ENCODE measurements at regions not wholly inside any gene's neighbourhood (a gene's known extent, or its start where the extent isn't known, plus 50 kb on each side); places are given as distances from the start of the nearest gene placed in this dataset.
"Not testable (repeated sequence)": the region's sequence is repeated elsewhere in the genome, so short reads cannot be mapped to it uniquely, and the experiment has no call there.

- Histone ChIP-seq H3K4me1 (ENCODE audit: control insufficient read depth in 1 of 2, low read depth in 2 of 2) (no peaks in the 10 kb centered on the region), H3K36me3 (no peaks in the 10 kb centered on the region), H3K9me3 (no peaks in the 10 kb centered on the region), H3K4me3 (no peak overlapping the region), H3K27ac (no peak overlapping the region), H3K27me3 (replicated peaks; ENCODE audit: insufficient read depth) (no peaks in the 10 kb centered on the region)
- DNase-seq (ENCODE audit: low spot score) (no peak), ATAC-seq (ENCODE audit: insufficient number of reproducible peaks, low FRiP score, low read depth) (no peak)
- no peak for TF ChIP-seq CTCF (IDR thresholded peaks at IDR 0.05)
Measured at GRCh38 chr2:2901384-2902345, 476.0 kb downstream of the EIPR1 start.

DNA sequence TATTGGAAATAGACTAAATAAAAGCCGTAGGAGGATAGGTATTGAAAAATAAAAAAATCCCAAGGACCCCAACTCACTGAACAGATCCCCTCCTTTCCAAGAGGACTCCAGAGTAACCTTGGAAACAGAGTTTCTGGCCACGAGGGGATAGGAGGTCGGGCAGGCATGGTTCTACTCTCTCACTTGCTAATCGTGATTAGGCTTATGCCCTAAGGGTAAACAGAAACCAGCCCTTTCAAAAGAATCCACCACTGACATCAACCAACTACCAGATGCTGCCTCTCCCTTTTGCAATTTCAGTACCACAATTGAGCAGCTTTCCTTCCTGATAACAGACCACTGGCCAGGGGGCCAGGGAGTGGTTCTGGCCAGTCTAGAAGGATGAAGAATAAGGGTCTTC, 477.8 kb downstream of the EIPR1 start:
- Histone ChIP-seq H3K27me3 (replicated peaks; ENCODE audit: insufficient read depth) (no peaks in the 10 kb centered on the region), H3K27ac (no peak overlapping the region), H3K4me1 (ENCODE audit: control insufficient read depth in 1 of 2, low read depth in 2 of 2) (no peaks in the 10 kb centered on the region), H3K4me3 (no peak overlapping the region), H3K9me3 (no peaks in the 10 kb centered on the region), H3K36me3 (no peaks in the 10 kb centered on the region)
- ATAC-seq (ENCODE audit: insufficient number of reproducible peaks, low FRiP score, low read depth) (no peak), DNase-seq (ENCODE audit: low spot score) (no peak)
- TF ChIP-seq CTCF (IDR thresholded peaks at IDR 0.05): no peak

DNA sequence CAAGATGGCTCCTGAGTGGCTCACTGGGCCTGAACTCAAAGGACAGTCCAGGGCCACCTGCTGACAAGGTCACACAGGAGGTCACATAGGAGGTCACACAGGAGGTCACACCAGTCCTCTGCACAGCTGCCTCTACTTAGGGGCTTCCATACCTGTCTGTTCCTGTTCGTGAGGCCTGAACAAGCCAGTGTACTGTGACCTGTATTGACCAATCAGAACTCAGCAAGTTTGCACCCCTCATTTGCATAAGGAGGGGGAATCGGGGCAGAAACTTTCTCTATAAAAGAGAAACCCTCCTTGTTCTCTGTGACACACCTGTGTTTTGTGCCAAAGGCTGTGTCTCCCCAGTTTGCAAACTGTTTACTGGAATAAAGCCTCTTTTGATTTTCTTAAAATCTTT, 478.9 kb downstream of the EIPR1 start:
- no peak for DNase-seq (ENCODE audit: low spot score)
- Histone ChIP-seq H3K27me3 (replicated peaks; ENCODE audit: insufficient read depth) (no peaks in the 10 kb centered on the region), H3K4me1 (ENCODE audit: control insufficient read depth in 1 of 2, low read depth in 2 of 2) (no peaks in the 10 kb centered on the region), H3K9me3 (no peaks in the 10 kb centered on the region), H3K4me3 (no peak overlapping the region), H3K36me3 (no peaks in the 10 kb centered on the region), H3K27ac (no peak overlapping the region)
- ATAC-seq (ENCODE audit: insufficient number of reproducible peaks, low FRiP score, low read depth): no peak
- no peak for TF ChIP-seq CTCF (IDR thresholded peaks at IDR 0.05)

DNA sequence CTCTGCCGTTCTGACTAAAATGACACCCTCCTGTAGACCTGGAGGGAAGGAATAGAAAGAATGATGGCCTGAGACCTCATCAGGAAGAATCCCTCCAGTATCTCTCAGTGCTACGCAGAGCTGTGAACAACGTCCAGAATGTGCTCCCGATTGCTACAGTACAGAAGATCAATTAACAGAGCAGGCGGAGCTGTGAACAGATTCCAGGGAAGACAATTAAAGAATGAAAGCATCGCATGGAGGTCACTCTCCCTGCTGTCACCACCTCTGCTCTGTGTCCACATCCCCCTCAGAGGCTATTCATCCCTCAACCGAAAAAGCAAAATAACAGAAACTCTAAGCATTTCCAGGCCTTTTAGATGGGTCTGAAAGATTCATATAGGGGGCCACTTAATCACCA, 481.0 kb downstream of the EIPR1 start:
- Histone ChIP-seq H3K27ac (no peak overlapping the region), H3K4me3 (no peak overlapping the region), H3K27me3 (replicated peaks; ENCODE audit: insufficient read depth) (no peaks in the 10 kb centered on the region), H3K4me1 (ENCODE audit: control insufficient read depth in 1 of 2, low read depth in 2 of 2) (no peaks in the 10 kb centered on the region), H3K36me3 (no peaks in the 10 kb centered on the region), H3K9me3 (no peaks in the 10 kb centered on the region)
- ATAC-seq (ENCODE audit: insufficient number of reproducible peaks, low FRiP score, low read depth) (no peak), DNase-seq (ENCODE audit: low spot score) (no peak)
- TF ChIP-seq CTCF (IDR thresholded peaks at IDR 0.05): no peak

- Histone ChIP-seq H3K27me3 (replicated peaks; ENCODE audit: insufficient read depth) (no peaks in the 10 kb centered on the region), H3K36me3 (no peaks in the 10 kb centered on the region), H3K4me3 (no peak overlapping the region), H3K4me1 (ENCODE audit: control insufficient read depth in 1 of 2, low read depth in 2 of 2) (no peaks in the 10 kb centered on the region), H3K27ac (no peak overlapping the region), H3K9me3 (no peaks in the 10 kb centered on the region)
- no peak for TF ChIP-seq CTCF (IDR thresholded peaks at IDR 0.05)
- ATAC-seq (ENCODE audit: insufficient number of reproducible peaks, low FRiP score, low read depth): no peak
- no peak for DNase-seq (ENCODE audit: low spot score)
Measured at GRCh38 chr2:2896011-2896410, 481.6 kb downstream of the EIPR1 start.

DNA sequence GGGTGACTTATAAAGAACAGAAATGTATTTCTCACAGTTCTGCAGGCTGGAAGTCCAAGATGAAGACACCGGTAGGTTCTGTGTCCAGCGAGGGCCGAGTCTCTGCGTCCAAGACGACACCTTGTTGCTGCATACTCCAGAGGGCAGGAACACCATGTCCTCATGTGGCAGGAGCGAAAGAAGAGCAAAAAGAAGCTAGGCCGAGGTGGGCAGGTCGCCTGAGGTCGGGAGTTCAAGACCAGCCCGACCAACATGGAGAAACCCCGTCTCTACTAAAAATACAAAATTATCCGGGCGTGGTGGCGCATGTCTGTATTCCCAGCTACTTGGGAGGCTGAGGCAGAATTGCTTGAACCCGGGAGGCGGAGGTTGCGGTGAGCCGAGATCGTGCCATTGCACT, 483.6 kb downstream of the EIPR1 start:
- H3K9me3 ChIP-seq: not testable (repeated sequence)

More for the DNA sequence above, 483.6 kb downstream of the EIPR1 start:
- DNase-seq (ENCODE audit: low spot score); H3K27ac ChIP-seq; H3K4me1 ChIP-seq (ENCODE audit: control insufficient read depth in 1 of 2, low read depth in 2 of 2); H3K27me3 ChIP-seq (replicated peaks; ENCODE audit: insufficient read depth); H3K36me3 ChIP-seq; ATAC-seq (ENCODE audit: insufficient number of reproducible peaks, low FRiP score, low read depth); H3K4me3 ChIP-seq: not testable (repeated sequence)
